ENCODE measurements at regions not wholly inside any gene's neighbourhood (a gene's known extent, or its start where the extent isn't known, plus 50 kb on each side); places are given as distances from the start of the nearest gene placed in this dataset.

- TF ChIP-seq CTCF (IDR thresholded peaks at IDR 0.05): no peak
- intact Hi-C loops (cut with micrococcal nuclease): no loop called here
These were observed 342.0 kb upstream of the XYLT1 start for GRCh38 chr16:17812771-17813170.

GRCh38 chr16:17804857-17805256 is 334.1 kb upstream of the XYLT1 start:
- H3K9me3 Mint-ChIP-seq: no peaks in the 10 kb centered on the region
- H3K4me3 Mint-ChIP-seq: no peak overlapping the region
- no peaks in the 10 kb centered on the region for H3K36me3 Mint-ChIP-seq (ENCODE audit: low read depth)
- ATAC-seq (ENCODE audit: low read depth) (no peak), DNase-seq (no peak)
- ChIA-PET POLR2A (no interaction called here), CTCF (no interaction called here)
- no peaks in the 10 kb centered on the region for H3K4me1 Mint-ChIP-seq
- intact Hi-C loops (cut with micrococcal nuclease): no loop called here
- no peak for TF ChIP-seq CTCF (IDR thresholded peaks at IDR 0.05)
- H3K27ac Mint-ChIP-seq: no peak overlapping the region
- peaks cover 3% of the 10 kb centered on the region for H3K27me3 Mint-ChIP-seq

More at GRCh38 chr16:17812771-17813170, 342.0 kb upstream of the XYLT1 start:
- Mint-ChIP-seq H3K4me3 (no peak overlapping the region), H3K36me3 (ENCODE audit: low read depth) (peaks cover 3% of the 10 kb centered on the region), H3K9me3 (peaks cover 21% of the 10 kb centered on the region), H3K27me3 (peaks cover 4% of the 10 kb centered on the region), H3K4me1 (no peaks in the 10 kb centered on the region), H3K27ac (no peak overlapping the region)
- CTCF ChIA-PET: no interaction called here
- POLR2A ChIA-PET: no interaction called here
- ATAC-seq (ENCODE audit: low read depth): no peak
- DNase-seq: no peak

- no peaks in the 10 kb centered on the region for H3K36me3 Mint-ChIP-seq (ENCODE audit: low read depth)
- CTCF ChIA-PET: no interaction called here
- no peak for ATAC-seq (ENCODE audit: low read depth)
These were observed 333.1 kb upstream of the XYLT1 start for GRCh38 chr16:17803625-17804410.

GRCh38 chr16:17802571-17802970 is 331.8 kb upstream of the XYLT1 start:
- H3K27me3 Mint-ChIP-seq: peaks cover 3% of the 10 kb centered on the region

More at GRCh38 chr16:17803625-17804410, 333.1 kb upstream of the XYLT1 start:
- intact Hi-C loops (cut with micrococcal nuclease): no loop called here
- no peak for DNase-seq
- POLR2A ChIA-PET: no interaction called here
- Mint-ChIP-seq H3K4me3 (no peak overlapping the region), H3K27me3 (peaks cover 3% of the 10 kb centered on the region), H3K9me3 (no peaks in the 10 kb centered on the region), H3K27ac (no peak overlapping the region), H3K4me1 (no peaks in the 10 kb centered on the region)
- TF ChIP-seq CTCF (IDR thresholded peaks at IDR 0.05): no peak

GRCh38 chr16:17801068-17801467 is 330.3 kb upstream of the XYLT1 start:
- intact Hi-C loops (cut with micrococcal nuclease): no loop called here
- Mint-ChIP-seq H3K27ac (no peak overlapping the region), H3K36me3 (ENCODE audit: low read depth) (no peaks in the 10 kb centered on the region), H3K27me3 (peaks cover 4% of the 10 kb centered on the region), H3K4me1 (no peaks in the 10 kb centered on the region), H3K4me3 (no peak overlapping the region), H3K9me3 (no peaks in the 10 kb centered on the region)
- DNase-seq (no peak), ATAC-seq (ENCODE audit: low read depth) (no peak)
- POLR2A ChIA-PET: no interaction called here
- TF ChIP-seq CTCF (IDR thresholded peaks at IDR 0.05): no peak
- CTCF ChIA-PET: no interaction called here

More at GRCh38 chr16:17802571-17802970, 331.8 kb upstream of the XYLT1 start:
- no peak for DNase-seq
- Mint-ChIP-seq H3K9me3 (no peaks in the 10 kb centered on the region), H3K4me3 (no peak overlapping the region), H3K27ac (no peak overlapping the region), H3K36me3 (ENCODE audit: low read depth) (no peaks in the 10 kb centered on the region), H3K4me1 (no peaks in the 10 kb centered on the region)
- no peak for TF ChIP-seq CTCF (IDR thresholded peaks at IDR 0.05)
- ATAC-seq (ENCODE audit: low read depth): no peak
- CTCF ChIA-PET: no interaction called here
- POLR2A ChIA-PET: no interaction called here
- intact Hi-C loops (cut with micrococcal nuclease): no loop called here
